ENCODE measurements at regions not wholly inside any gene's neighbourhood (a gene's known extent, or its start where the extent isn't known, plus 50 kb on each side); places are given as distances from the start of the nearest gene placed in this dataset.
"Not testable (repeated sequence)": the region's sequence is repeated elsewhere in the genome, so short reads cannot be mapped to it uniquely, and the experiment has no call there.

DNA sequence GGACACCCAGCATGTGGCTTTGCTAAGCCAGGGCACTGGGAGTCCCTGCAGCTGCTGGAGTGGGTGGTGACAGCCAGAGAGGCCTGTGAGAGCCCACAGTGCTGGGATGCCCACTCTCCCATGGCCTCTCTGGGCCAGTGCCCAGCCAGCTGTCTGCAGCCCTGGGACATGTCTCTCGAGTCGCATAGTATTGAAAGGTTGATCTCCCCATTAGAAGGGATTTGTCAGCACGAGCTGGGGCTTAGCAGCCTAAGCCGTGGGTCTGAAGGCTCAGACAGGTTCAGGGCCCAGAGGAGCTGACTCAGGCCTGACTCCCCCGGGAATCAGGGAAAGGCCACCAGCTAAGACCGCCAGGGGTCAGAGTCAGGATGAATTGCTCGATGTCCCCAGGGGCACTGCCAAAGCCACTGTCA is 53.5 kb downstream of the FOXD2 start:
- DNase-seq (ENCODE audit: low spot score in 2 of 2), result no peak
- no peaks in the 10 kb centered on the region for H3K36me3 Mint-ChIP-seq (ENCODE audit: insufficient read depth)
- peaks cover 42% of the 10 kb centered on the region for H3K27me3 Mint-ChIP-seq
- no peak overlapping the region for H3K4me3 Mint-ChIP-seq
- no peak overlapping the region for H3K27ac Mint-ChIP-seq (ENCODE audit: low read depth)
- H3K9me3 Mint-ChIP-seq, result no peaks in the 10 kb centered on the region
- no peaks in the 10 kb centered on the region for H3K4me1 Mint-ChIP-seq
- ATAC-seq (replicated peaks; ENCODE audit: extremely low read depth, poor library complexity, severe bottlenecking), result no peak

DNA sequence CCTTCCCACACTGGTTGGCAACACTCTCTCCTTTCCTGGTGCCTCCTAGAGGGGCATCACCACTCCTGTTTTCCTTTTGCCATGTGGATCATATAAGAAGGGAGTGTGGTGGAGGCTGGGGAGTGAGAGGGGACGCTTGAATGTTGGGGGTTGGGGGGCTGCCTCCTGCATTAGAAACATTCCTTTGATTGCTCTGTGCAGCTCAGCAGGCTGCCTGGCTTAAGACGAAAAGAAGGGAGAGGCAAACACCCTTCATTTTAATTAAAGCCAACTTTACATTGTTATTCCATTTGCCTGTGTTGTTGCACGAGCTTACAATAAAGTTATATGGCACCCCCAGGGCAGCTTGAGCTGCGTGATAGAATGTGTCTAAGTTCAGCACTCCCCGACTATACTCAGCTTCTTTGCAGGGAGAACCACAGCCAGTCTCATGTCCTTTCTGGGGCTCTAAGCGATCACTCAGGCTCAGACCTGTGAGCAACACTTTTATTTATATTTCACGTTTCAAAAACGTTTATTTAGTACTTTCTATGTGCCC is 57.4 kb downstream of the FOXD2 start:
- ATAC-seq (replicated peaks; ENCODE audit: extremely low read depth, poor library complexity, severe bottlenecking), result no peak
- DNase-seq (ENCODE audit: low spot score in 2 of 2), result no peak
- Mint-ChIP-seq H3K27ac (ENCODE audit: low read depth) (no peak overlapping the region), H3K36me3 (ENCODE audit: insufficient read depth) (no peaks in the 10 kb centered on the region), H3K27me3 (peaks cover 51% of the 10 kb centered on the region), H3K9me3 (no peaks in the 10 kb centered on the region), H3K4me1 (no peaks in the 10 kb centered on the region), H3K4me3 (no peak overlapping the region)

DNA sequence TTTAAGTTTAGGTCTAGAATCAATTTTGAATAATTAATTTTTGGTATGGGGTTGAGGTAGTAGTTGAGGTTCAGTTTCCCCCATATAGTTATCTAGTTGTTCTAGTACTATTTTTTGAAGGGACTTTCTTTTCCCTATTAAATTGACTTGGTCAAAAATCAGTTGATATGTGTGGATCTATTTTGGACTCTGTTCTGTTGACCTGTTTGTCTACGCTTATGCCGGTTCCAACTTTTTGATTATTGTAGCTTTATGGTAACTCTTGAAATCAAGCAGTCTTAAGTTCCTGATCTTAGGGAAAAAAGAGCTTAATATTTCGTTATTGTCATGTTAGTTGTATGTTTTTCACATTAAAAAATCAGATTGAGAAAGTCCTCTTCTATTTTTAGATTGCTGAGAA is 60.7 kb downstream of the FOXD2 start:
- no peak overlapping the region for H3K4me3 Mint-ChIP-seq
- no peaks in the 10 kb centered on the region for H3K9me3 Mint-ChIP-seq
- H3K36me3 Mint-ChIP-seq (ENCODE audit: insufficient read depth), result no peaks in the 10 kb centered on the region
- no peaks in the 10 kb centered on the region for H3K4me1 Mint-ChIP-seq
- H3K27ac Mint-ChIP-seq (ENCODE audit: low read depth), result no peak overlapping the region
- DNase-seq (ENCODE audit: low spot score in 2 of 2) (no peak), ATAC-seq (replicated peaks; ENCODE audit: extremely low read depth, poor library complexity, severe bottlenecking) (no peak)
- peaks cover 57% of the 10 kb centered on the region for H3K27me3 Mint-ChIP-seq

GRCh38 chr1:47501069-47501468 is 63.2 kb downstream of the FOXD2 start:
- no peak overlapping the region for H3K4me3 Mint-ChIP-seq
- H3K27ac Mint-ChIP-seq (ENCODE audit: low read depth), result no peak overlapping the region
- ATAC-seq (replicated peaks; ENCODE audit: extremely low read depth, poor library complexity, severe bottlenecking), result no peak
- DNase-seq (ENCODE audit: low spot score in 2 of 2), result no peak
- H3K9me3 Mint-ChIP-seq, result no peaks in the 10 kb centered on the region
- no peaks in the 10 kb centered on the region for H3K4me1 Mint-ChIP-seq
- H3K36me3 Mint-ChIP-seq (ENCODE audit: insufficient read depth), result no peaks in the 10 kb centered on the region
- peaks cover 69% of the 10 kb centered on the region for H3K27me3 Mint-ChIP-seq

GRCh38 chr1:47502746-47503370 is 65.0 kb downstream of the FOXD2 start:
- peaks cover 68% of the 10 kb centered on the region for H3K27me3 Mint-ChIP-seq
- H3K27ac Mint-ChIP-seq (ENCODE audit: low read depth), result no peak overlapping the region

GRCh38 chr1:47504840-47505239 is 67.0 kb downstream of the FOXD2 start:
- ATAC-seq (replicated peaks; ENCODE audit: extremely low read depth, poor library complexity, severe bottlenecking); DNase-seq (ENCODE audit: low spot score in 2 of 2); H3K9me3 Mint-ChIP-seq; H3K4me3 Mint-ChIP-seq; H3K27ac Mint-ChIP-seq (ENCODE audit: low read depth); H3K4me1 Mint-ChIP-seq; H3K36me3 Mint-ChIP-seq (ENCODE audit: insufficient read depth): not testable (repeated sequence)
- peaks cover 68% of the 10 kb centered on the region for H3K27me3 Mint-ChIP-seq

More at GRCh38 chr1:47502746-47503370, 65.0 kb downstream of the FOXD2 start:
- Mint-ChIP-seq H3K36me3 (ENCODE audit: insufficient read depth) (no peaks in the 10 kb centered on the region), H3K4me3 (no peak overlapping the region), H3K9me3 (no peaks in the 10 kb centered on the region), H3K4me1 (no peaks in the 10 kb centered on the region)
- DNase-seq (ENCODE audit: low spot score in 2 of 2) (no peak), ATAC-seq (replicated peaks; ENCODE audit: extremely low read depth, poor library complexity, severe bottlenecking) (no peak)

- Mint-ChIP-seq H3K27ac (ENCODE audit: low read depth) (no peak overlapping the region), H3K4me3 (no peak overlapping the region), H3K27me3 (peaks cover 72% of the 10 kb centered on the region), H3K4me1 (no peaks in the 10 kb centered on the region), H3K36me3 (ENCODE audit: insufficient read depth) (no peaks in the 10 kb centered on the region), H3K9me3 (no peaks in the 10 kb centered on the region)
- DNase-seq (ENCODE audit: low spot score in 2 of 2) (no peak), ATAC-seq (replicated peaks; ENCODE audit: extremely low read depth, poor library complexity, severe bottlenecking) (no peak)
Measured at GRCh38 chr1:47505267-47505666, 67.4 kb downstream of the FOXD2 start.

GRCh38 chr1:47506053-47506452 is 68.2 kb downstream of the FOXD2 start:
- H3K9me3 Mint-ChIP-seq, result no peaks in the 10 kb centered on the region

DNA sequence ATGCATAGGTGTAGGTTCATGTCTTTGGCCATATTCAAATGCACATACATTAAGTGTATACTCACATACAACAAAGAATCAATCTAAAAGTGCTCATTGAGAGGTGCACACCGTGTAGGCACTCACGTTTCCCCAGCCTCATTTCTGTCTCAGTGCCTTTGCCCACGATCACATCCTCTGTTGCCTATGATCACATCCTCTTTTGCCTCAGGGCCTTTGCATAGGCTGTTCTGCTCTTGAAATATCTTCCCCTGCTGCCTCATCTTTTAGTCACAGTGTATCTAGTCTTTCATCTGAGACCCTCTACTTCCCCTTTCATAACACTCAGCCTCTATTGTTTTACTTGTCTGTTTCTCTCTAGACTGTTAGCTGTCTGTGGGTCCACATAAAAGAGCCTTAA is 69.3 kb downstream of the FOXD2 start:
- DNase-seq (ENCODE audit: low spot score in 2 of 2) (no peak), ATAC-seq (replicated peaks; ENCODE audit: extremely low read depth, poor library complexity, severe bottlenecking) (no peak)
- H3K4me1 Mint-ChIP-seq, result no peaks in the 10 kb centered on the region
- peaks cover 75% of the 10 kb centered on the region for H3K27me3 Mint-ChIP-seq
- no peak overlapping the region for H3K27ac Mint-ChIP-seq (ENCODE audit: low read depth)
- no peak overlapping the region for H3K4me3 Mint-ChIP-seq
- H3K9me3 Mint-ChIP-seq, result no peaks in the 10 kb centered on the region
- no peaks in the 10 kb centered on the region for H3K36me3 Mint-ChIP-seq (ENCODE audit: insufficient read depth)

More at GRCh38 chr1:47506053-47506452, 68.2 kb downstream of the FOXD2 start:
- H3K27me3 Mint-ChIP-seq, result peaks cover 77% of the 10 kb centered on the region
- no peak for ATAC-seq (replicated peaks; ENCODE audit: extremely low read depth, poor library complexity, severe bottlenecking)
- no peak overlapping the region for H3K4me3 Mint-ChIP-seq
- DNase-seq (ENCODE audit: low spot score in 2 of 2), result no peak
- H3K36me3 Mint-ChIP-seq (ENCODE audit: insufficient read depth), result no peaks in the 10 kb centered on the region
- no peak overlapping the region for H3K27ac Mint-ChIP-seq (ENCODE audit: low read depth)
- H3K4me1 Mint-ChIP-seq, result no peaks in the 10 kb centered on the region

DNA sequence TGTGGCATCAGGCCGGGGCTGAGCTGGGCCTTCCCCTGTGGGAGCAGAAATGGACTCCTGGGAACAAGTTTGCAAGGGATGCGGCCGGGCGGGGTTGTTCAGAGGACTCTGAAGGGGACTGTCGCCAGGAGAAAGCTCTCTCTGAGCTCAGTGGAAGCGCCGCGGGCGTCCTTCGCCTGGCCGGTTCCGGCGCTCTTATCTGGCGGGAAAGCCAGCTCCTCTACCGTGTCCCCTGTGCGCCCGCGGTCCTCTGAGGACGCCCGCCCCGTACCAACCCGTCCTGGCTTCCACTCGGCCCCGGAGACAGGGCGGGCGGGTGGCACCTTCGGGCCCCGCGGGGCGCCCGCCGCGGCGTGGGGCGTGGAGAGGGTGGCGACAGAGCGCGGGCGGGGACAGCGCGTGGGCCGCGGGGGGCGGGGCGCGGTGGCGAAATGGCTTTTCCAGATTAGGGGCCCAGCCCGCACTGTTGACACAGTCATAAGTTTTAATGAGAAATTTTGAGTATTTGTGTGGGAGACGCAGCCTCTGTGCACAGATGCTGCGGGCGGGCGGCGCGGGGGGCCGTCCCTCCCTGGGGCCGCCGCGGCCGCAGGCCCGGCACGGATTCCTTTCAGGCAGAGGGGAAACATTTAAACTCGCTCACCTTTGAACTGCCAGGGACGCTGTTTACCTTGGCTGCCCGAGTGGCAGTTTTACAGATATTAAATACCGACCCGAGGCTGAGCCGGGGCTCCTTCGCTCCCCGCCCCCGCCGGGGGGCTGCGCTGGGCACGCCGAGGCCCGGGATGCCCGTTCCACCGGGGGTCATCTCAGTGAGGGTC is 70.2 kb downstream of the FOXD2 start:
- ATAC-seq (replicated peaks; ENCODE audit: extremely low read depth, poor library complexity, severe bottlenecking), result peak; percentile 24
- no peak overlapping the region for H3K27ac Mint-ChIP-seq (ENCODE audit: low read depth)
- H3K4me1 Mint-ChIP-seq, result no peaks in the 10 kb centered on the region
- DNase-seq (ENCODE audit: low spot score in 2 of 2), result no peak
- peaks cover 75% of the 10 kb centered on the region for H3K27me3 Mint-ChIP-seq
- H3K9me3 Mint-ChIP-seq, result no peaks in the 10 kb centered on the region
- H3K4me3 Mint-ChIP-seq, result peak overlapping the region; percentile 68
- no peaks in the 10 kb centered on the region for H3K36me3 Mint-ChIP-seq (ENCODE audit: insufficient read depth)

- peaks cover 75% of the 10 kb centered on the region for H3K27me3 Mint-ChIP-seq
- no peaks in the 10 kb centered on the region for H3K4me1 Mint-ChIP-seq
- no peak overlapping the region for H3K27ac Mint-ChIP-seq (ENCODE audit: low read depth)
- peak overlapping the region; percentile 68 for H3K4me3 Mint-ChIP-seq
- no peaks in the 10 kb centered on the region for H3K9me3 Mint-ChIP-seq
- ATAC-seq (replicated peaks; ENCODE audit: extremely low read depth, poor library complexity, severe bottlenecking), result no peak
- H3K36me3 Mint-ChIP-seq (ENCODE audit: insufficient read depth), result no peaks in the 10 kb centered on the region
- no peak for DNase-seq (ENCODE audit: low spot score in 2 of 2)
Measured at GRCh38 chr1:47508702-47509431, 71.0 kb downstream of the FOXD2 start.

DNA sequence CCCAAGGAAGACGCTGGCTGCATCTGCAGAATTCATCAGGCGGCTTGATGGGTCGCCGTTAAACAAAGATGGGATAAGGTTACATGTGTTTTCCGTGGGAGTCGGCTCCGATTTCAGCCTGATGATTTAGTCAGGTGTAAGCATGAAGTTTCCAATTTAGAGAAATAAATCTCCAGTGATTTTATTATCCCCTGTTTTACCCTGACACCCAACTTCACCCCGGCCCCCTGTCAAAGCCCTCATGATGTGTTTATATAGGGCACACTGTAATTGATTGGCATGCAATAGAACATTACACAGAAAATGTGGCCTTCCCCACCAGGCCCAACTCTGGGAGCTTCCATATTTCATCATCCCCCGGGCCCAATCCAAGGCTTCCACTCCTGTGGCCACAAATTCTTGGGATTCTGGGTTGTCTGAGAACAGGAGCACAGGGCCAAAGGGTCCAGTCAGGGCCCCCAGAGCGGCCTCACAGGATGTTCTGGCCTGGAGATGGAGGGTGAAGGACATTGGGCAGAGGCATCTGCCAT is 72.5 kb downstream of the FOXD2 start:
- H3K27ac Mint-ChIP-seq (ENCODE audit: low read depth), result no peak overlapping the region
- H3K4me3 Mint-ChIP-seq, result no peak overlapping the region
- ATAC-seq (replicated peaks; ENCODE audit: extremely low read depth, poor library complexity, severe bottlenecking) (no peak), DNase-seq (ENCODE audit: low spot score in 2 of 2) (no peak)
- H3K27me3 Mint-ChIP-seq, result peaks cover 67% of the 10 kb centered on the region
- no peaks in the 10 kb centered on the region for H3K9me3 Mint-ChIP-seq
- H3K4me1 Mint-ChIP-seq, result no peaks in the 10 kb centered on the region
- H3K36me3 Mint-ChIP-seq (ENCODE audit: insufficient read depth), result no peaks in the 10 kb centered on the region
